ENCODE measurements at regions not wholly inside any gene's neighbourhood (a gene's known extent, or its start where the extent isn't known, plus 50 kb on each side); places are given as distances from the start of the nearest gene placed in this dataset.

GRCh38 chr1:232483826-232484225, 146.1 kb downstream of the SIPA1L2 start:
- TF ChIP-seq, protein P1, sequence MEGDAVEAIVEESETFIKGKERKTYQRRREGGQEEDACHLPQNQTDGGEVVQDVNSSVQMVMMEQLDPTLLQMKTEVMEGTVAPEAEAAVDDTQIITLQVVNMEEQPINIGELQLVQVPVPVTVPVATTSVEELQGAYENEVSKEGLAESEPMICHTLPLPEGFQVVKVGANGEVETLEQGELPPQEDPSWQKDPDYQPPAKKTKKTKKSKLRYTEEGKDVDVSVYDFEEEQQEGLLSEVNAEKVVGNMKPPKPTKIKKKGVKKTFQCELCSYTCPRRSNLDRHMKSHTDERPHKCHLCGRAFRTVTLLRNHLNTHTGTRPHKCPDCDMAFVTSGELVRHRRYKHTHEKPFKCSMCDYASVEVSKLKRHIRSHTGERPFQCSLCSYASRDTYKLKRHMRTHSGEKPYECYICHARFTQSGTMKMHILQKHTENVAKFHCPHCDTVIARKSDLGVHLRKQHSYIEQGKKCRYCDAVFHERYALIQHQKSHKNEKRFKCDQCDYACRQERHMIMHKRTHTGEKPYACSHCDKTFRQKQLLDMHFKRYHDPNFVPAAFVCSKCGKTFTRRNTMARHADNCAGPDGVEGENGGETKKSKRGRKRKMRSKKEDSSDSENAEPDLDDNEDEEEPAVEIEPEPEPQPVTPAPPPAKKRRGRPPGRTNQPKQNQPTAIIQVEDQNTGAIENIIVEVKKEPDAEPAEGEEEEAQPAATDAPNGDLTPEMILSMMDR (conservative IDR thresholded peaks at IDR 0.05; ENCODE audit: low read depth, low read length) = no peak
- TF ChIP-seq, protein P2, sequence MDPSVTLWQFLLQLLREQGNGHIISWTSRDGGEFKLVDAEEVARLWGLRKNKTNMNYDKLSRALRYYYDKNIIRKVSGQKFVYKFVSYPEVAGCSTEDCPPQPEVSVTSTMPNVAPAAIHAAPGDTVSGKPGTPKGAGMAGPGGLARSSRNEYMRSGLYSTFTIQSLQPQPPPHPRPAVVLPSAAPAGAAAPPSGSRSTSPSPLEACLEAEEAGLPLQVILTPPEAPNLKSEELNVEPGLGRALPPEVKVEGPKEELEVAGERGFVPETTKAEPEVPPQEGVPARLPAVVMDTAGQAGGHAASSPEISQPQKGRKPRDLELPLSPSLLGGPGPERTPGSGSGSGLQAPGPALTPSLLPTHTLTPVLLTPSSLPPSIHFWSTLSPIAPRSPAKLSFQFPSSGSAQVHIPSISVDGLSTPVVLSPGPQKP (IDR thresholded peaks at IDR 0.05; ENCODE audit: borderline replicate concordance, low read depth, low read length) = no peak
- TF ChIP-seq RCOR1 (IDR thresholded peaks at IDR 0.05; ENCODE audit: insufficient replicate concordance, low read length) (no peak), RAD21 (IDR thresholded peaks at IDR 0.05; ENCODE audit: low read length) (no peak), RFX5 (IDR thresholded peaks at IDR 0.05; ENCODE audit: low read depth, low read length) (no peak), MXI1 (IDR thresholded peaks at IDR 0.05; ENCODE audit: borderline replicate concordance, low read depth, low read length) (no peak), SMC3 (IDR thresholded peaks at IDR 0.05; ENCODE audit: low read depth, low read length) (no peak), POLR2A (IDR thresholded peaks at IDR 0.05; ENCODE audit: low read depth, low read length) (no peak), NFE2L2 (IDR thresholded peaks at IDR 0.05; ENCODE audit: low read depth, low read length) (no peak)

Data from IMR-90 (cell line).